ENCODE measurements at regions not wholly inside any gene's neighbourhood (a gene's known extent, or its start where the extent isn't known, plus 50 kb on each side); places are given as distances from the start of the nearest gene placed in this dataset.

GRCh38 chr16:51851111-51851510 is 695.8 kb downstream of the TOX3 start:
- no peak for TF ChIP-seq POLR2AphosphoS5 (IDR thresholded peaks at IDR 0.05)
- TF ChIP-seq, protein P1, sequence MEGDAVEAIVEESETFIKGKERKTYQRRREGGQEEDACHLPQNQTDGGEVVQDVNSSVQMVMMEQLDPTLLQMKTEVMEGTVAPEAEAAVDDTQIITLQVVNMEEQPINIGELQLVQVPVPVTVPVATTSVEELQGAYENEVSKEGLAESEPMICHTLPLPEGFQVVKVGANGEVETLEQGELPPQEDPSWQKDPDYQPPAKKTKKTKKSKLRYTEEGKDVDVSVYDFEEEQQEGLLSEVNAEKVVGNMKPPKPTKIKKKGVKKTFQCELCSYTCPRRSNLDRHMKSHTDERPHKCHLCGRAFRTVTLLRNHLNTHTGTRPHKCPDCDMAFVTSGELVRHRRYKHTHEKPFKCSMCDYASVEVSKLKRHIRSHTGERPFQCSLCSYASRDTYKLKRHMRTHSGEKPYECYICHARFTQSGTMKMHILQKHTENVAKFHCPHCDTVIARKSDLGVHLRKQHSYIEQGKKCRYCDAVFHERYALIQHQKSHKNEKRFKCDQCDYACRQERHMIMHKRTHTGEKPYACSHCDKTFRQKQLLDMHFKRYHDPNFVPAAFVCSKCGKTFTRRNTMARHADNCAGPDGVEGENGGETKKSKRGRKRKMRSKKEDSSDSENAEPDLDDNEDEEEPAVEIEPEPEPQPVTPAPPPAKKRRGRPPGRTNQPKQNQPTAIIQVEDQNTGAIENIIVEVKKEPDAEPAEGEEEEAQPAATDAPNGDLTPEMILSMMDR (IDR thresholded peaks at IDR 0.05) = no peak
- TF ChIP-seq EP300 (IDR thresholded peaks at IDR 0.05) = no peak
- TF ChIP-seq POLR2A (IDR thresholded peaks at IDR 0.05; ENCODE audit: low read depth) = no peak
